HTR-8/SVneo (cell line): ENCODE measurements at regions not wholly inside any gene's neighbourhood (a gene's known extent, or its start where the extent isn't known, plus 50 kb on each side); places are given as distances from the start of the nearest gene placed in this dataset.
"Not testable (repeated sequence)": the region's sequence is repeated elsewhere in the genome, so short reads cannot be mapped to it uniquely, and the experiment has no call there.

Source experiments
- DNase-seq: peaks from one replicate; pipeline ENCODE4 v3.0.0; 2011; ENCODE audit warnings: low spot score, mixed read lengths; ENCODE audit not compliant: insufficient read length
- FAIRE-seq: peaks from 2 replicates; lab custom pipeline; 2011; peaks lifted over from hg19 to GRCh38; lab: Jason Lieb, UNC

DNA sequence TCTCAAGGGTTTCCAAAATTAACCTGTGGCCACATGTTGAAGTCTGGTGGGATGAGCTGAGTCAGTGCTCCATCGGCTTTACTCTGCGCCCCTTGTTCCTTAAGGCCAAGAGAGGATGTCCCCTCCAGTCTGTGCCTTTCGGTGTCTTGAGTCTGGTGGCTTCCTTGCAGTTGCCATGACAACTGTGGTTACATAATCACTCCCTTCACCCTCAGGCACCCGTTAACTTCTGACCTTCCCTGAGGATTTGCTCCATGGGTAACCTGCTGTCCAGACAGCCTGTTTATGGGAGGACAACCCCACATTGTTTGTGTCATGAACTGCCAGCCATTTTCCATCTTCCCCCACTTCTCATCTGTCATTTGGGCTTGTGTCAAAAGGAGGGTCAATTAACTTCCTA is 401.1 kb upstream of the LCORL start:
- FAIRE-seq: no peak
- DNase-seq: no peak

DNA sequence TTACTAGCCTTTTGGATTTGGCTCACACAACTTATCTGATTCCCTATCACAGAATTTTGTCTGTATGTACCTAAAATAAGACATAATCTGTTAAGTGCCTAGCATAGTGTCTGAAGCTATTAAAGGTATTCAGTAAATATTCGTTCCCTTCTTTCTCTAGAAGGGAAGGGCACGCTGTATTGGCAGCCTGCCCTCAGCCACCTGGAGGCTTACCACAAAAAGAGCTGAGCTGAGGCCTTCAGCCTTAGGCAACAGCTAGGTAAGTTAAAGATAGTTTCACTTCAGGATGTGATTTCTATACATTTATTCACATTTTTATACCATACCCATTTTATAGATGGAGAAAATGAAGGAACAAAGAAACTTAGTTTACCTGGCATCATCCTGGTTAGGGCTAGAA is 400.0 kb upstream of the LCORL start:
- FAIRE-seq (no peak), DNase-seq (no peak)

GRCh38 chr4:18419780-18420179 is 398.2 kb upstream of the LCORL start:
- no peak for FAIRE-seq
- no peak for DNase-seq

DNA sequence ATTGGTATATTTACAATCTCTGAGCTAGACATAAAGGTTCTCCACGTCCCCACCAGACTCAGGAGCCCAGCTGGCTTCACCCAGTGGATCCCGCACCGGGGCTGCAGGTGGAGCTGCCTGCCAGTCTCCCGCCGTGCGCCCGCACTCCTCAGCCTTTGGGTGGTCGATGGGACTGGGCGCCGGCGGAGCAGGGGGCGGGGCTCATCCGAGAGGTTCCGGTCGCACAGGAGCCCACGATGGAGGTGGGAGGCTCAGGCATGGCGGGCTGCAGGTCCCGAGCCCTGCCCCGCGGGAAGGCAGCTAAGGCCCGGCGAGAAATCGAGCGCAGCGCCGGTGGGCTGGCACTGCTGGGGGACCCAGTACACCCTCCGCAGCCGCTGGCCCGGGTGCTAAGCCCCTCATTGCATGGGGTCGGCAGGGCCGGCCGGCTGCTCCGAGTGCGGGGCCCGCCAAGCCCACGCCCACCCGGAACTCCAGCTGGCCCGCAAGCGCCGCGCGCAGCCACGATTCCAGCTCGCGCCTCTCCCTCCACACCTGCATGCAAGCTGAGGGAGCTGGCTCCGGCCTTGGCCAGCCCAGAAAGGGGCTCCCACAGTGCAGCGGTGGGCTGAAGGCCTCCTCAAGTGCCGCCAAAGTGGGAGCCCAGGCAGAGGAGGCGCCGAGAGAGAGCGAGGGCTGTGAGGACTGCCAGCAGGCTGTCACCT is 396.8 kb upstream of the LCORL start:
- DNase-seq, FAIRE-seq: not testable (repeated sequence)

DNA sequence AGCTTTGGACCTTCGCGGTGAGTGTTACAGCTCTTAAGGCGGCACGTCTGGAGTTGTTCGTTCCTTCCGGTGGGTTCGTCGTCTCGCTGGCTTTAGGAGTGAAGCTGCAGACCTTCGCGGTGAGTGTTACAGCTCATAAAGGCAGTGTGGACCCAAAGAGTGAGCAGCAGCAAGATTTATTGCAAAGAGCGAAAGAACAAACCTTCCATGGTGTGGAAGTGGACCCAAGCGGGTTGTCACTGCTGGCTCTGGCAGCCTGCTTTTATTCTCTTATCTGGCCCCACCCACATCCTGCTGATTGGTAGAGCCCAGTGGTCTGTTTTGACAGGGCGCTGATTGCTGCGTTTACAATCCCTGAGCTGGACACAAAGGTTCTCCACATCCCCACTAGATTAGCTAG is 396.1 kb upstream of the LCORL start:
- not testable (repeated sequence) for FAIRE-seq, DNase-seq

- FAIRE-seq: no peak
- DNase-seq: no peak
Observed at GRCh38 chr4:18406264-18406663, 384.7 kb upstream of the LCORL start.

DNA sequence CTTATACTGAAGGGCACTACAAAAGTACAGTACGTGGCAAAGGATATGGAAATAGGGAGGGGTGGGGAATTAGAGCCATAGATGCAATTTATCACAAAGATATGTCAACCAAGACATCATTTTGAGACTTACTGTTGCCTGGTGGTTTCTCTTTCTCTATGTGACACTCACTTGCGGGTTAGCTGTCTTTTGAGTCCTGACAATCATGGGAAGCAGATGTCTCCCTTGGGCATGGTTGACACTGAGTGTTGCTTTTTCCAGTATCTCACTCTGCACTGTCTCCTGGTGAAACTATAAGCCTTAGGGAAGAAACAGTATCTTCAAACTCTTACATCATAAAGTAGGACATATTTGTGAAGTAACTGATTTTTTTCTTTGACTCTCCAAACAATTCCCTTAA is 383.5 kb upstream of the LCORL start:
- no peak for FAIRE-seq
- no peak for DNase-seq

GRCh38 chr4:18404642-18405041 is 383.1 kb upstream of the LCORL start:
- FAIRE-seq: no peak
- DNase-seq: no peak

DNA sequence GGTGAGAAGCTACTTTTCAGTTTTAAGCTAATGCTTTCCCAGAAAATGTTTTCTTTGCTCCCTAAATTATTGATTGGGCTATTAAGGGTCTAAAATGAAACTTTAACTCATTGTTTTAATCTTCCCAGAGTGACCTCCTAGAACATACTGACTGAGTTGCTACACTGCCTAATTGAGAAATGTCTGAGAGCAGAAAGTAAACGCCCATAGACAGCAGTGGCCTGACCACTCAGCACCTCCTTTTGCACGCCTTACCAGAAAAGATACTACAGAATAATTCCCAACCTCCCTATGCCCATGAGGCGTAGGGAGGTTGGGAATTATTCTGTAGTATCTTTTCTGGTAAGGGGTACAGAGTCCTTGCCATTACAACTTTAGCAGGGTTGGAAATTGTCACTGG is 381.8 kb upstream of the LCORL start:
- no peak for DNase-seq
- no peak for FAIRE-seq

DNA sequence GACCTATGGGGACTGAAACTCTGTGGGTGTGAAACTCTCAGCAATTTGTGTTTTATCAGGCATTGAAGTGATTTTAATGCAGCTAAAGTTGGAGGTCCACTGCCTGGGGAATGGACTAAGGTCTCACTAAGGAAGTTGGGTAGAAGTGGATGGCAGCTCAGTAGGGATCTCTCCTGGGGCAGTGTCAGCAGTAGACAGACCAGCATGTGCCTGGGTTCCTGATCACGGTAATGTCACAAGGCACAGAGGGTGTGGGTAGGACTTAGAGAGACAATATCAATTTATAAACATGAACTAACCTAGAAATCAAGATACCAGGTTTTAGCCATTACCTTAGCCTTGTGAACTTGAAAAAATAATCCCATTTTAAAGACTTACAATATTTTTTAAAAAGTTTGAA is 380.3 kb upstream of the LCORL start:
- DNase-seq (no peak), FAIRE-seq (no peak)

GRCh38 chr4:18401425-18401824 is 379.9 kb upstream of the LCORL start:
- FAIRE-seq: no peak
- DNase-seq: no peak

DNA sequence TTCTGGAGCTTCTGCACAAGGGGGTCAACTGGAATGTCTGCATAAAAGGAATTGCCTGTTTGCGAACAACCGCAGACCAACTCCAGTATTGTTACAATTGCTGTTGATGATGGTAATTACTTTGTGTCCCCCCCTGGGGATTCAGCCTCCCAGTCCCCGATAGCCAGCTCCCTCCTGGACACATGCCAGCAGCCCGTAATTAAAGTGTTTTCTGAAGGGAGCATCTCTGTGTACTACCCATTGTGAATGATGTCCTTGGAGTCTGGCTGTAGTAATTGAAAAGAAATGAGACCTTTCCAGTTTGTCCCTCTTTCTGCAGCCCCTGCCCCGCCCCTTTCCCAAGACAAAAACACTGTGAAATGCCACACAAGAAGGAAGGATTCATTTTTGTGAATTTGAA is 377.1 kb upstream of the LCORL start:
- FAIRE-seq (no peak), DNase-seq (no peak)

GRCh38 chr4:18397681-18398390 is 376.3 kb upstream of the LCORL start:
- DNase-seq (no peak), FAIRE-seq (no peak)

GRCh38 chr4:18394656-18395055 is 373.1 kb upstream of the LCORL start:
- FAIRE-seq (no peak), DNase-seq (no peak)

DNA sequence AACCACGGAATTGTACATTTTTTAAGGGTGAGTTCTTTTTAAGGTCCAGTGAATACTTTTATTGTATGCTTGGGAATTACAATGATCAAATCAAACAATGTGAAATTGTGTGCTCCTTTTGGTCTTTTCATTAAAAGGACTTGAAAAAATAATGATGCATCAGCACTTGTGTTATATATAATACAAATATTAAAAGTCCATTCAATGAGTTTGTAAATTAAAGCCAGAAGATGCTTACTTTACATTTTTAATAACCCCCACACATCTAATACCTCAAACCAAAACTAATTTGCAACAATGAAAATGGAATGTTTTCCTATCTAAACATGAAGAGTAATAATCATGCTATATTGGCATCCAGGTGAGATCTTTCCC is 369.8 kb upstream of the LCORL start:
- no peak for FAIRE-seq
- no peak for DNase-seq

GRCh38 chr4:18390655-18391353 is 369.2 kb upstream of the LCORL start:
- no peak for FAIRE-seq
- no peak for DNase-seq

DNA sequence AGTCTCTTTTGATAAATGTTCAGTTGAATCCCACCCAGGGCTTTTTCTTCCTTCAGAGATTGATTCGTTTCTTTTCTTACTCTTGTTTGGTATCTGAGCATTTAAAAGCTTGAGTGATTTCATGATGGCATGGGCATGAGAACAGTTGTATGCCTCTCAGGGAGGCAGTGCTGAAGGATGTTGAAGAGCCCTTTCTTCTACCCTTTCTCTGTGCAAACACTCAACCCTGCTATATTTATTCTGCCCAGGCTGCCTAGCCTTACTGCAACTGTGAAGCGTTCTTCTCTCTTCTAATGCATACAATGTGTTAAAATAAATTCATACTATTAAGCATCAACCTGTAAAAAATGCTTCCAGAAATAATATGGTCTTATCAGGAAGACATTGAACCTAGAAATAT is 367.6 kb upstream of the LCORL start:
- FAIRE-seq: no peak
- DNase-seq: no peak

DNA sequence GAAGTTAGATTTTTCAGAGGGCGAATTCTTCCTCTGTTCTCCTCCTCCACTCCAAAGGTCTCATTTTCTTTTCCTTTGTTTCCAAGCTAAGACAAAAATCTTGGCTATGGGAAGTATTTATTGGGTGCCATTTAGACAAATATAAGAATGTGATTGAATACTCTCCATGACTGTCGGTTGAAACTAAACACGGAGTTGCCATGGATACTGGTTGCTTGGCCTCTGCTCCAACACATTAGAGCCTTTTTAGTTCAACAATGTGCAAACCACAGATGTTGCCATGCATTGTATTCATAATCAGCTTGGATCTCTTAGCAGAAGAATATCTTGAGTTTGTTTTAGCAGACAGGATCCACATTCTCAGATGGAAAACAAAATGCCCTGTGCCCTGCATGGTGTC is 366.5 kb upstream of the LCORL start:
- FAIRE-seq: no peak
- no peak for DNase-seq

DNA sequence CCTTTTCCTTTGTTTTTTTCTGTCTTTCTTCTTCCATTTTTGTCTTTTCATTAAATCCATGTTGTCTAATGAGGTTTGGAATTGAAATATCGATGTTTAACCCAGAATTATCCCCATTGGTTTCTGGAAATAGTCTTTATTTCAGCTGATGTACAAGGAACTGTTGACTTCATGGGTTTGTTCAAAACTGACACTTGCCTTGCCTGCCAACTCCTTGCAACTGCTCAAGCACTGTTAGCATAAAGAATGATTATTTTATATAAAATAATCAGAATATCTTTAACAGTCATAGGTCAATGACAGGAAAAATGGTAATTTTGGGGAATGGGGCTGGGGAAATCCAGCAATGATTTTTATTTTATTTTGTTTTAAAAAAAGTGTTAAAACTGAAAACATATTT is 359.6 kb upstream of the LCORL start:
- no peak for DNase-seq

GRCh38 chr4:18369561-18369960 is 348.0 kb upstream of the LCORL start:
- DNase-seq (no peak), FAIRE-seq (no peak)

More for the DNA sequence above, 359.6 kb upstream of the LCORL start:
- no peak for FAIRE-seq

GRCh38 chr4:18366892-18367291 is 345.3 kb upstream of the LCORL start:
- no peak for DNase-seq
- FAIRE-seq: no peak
